PFSK-1 (cell line): ENCODE measurements at regions not wholly inside any gene's neighbourhood (a gene's known extent, or its start where the extent isn't known, plus 50 kb on each side); places are given as distances from the start of the nearest gene placed in this dataset.

Experiments used
- FOXP2 ChIP-seq: optimal IDR thresholded peaks from 2 replicates; pipeline ENCODE3; 2011; ENCODE audit warnings: borderline replicate concordance, control low read depth, inconsistent platforms; ENCODE audit not compliant: insufficient read depth; ENCODE audit errors: extremely low read length, extremely low read depth
- POLR2AphosphoS5 ChIP-seq: IDR thresholded peaks from 2 replicates; pipeline ENCODE4 v1.6.1; 2012; ENCODE audit warnings: low read depth, mild to moderate bottlenecking, control low read depth, low read length, moderate library complexity
- REST ChIP-seq, 2 experiments: IDR thresholded peaks; 2 replicates each; pipeline versions ENCODE4 v1.6.1 to v1.8.0; 2011 to 2012; ENCODE audit warnings: low read depth in 2 of 2, low read length in 2 of 2, control low read depth in 1 of 2, inconsistent platforms in 1 of 2, mild to moderate bottlenecking in 1 of 2, moderate library complexity in 1 of 2; ENCODE audit not compliant: insufficient read depth in 1 of 2
- SIN3A ChIP-seq: IDR thresholded peaks from 2 replicates; pipeline ENCODE4 v1.6.1; 2012; ENCODE audit warnings: mild to moderate bottlenecking, low read length, moderate library complexity, borderline replicate concordance; ENCODE audit not compliant: insufficient read depth
- TAF1 ChIP-seq: IDR thresholded peaks from 2 replicates; pipeline ENCODE4 v1.6.1; 2012; ENCODE audit warnings: low read length, control low read depth, borderline replicate concordance; ENCODE audit not compliant: insufficient read depth

DNA sequence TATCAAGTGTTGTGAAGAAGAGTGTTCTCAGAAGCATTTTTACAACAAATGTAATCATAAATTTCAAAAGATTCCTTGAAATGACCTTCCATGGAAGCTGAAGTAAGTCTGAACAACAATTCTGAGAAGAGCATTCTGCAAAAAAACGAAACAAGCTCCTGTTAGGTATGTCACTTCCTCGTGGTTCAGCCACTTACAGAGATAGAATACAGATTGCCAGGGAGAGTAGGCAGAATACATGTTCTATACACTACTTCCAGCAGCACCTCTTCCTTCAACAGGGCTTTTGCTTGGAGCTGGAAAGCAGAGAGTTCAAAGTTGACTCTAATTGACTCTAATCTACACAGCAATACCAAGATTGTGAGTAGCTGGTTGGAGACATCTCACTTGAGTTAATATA, 274.5 kb downstream of the ADGRA3 start:
- TF ChIP-seq POLR2AphosphoS5: no peak
- TF ChIP-seq REST (IDR thresholded peaks at IDR 0.05; ENCODE audit: insufficient read depth in 1 of 2, low read depth in 2 of 2, low read length in 2 of 2): no peak
- no peak for TF ChIP-seq SIN3A
- TF ChIP-seq TAF1: no peak
- no peak for TF ChIP-seq FOXP2

DNA sequence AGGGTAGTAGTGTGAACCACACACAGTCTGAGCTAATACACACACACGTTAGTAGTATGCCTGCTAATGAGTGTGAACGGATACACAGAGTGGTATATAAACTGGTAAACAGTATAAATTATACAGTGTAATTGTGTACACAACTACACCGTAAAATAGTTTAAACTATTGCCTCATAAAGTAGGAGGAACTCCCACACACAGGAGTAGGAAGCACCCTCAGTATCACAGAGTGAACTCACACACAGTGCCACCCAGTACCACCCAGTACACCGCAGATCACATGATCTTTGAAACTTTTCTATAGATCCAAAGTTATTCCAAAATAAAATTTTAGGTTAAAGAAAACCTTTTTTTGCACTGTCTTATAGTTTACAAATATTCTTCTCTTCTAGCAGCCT, 275.1 kb downstream of the ADGRA3 start:
- TF ChIP-seq REST (IDR thresholded peaks at IDR 0.05; ENCODE audit: insufficient read depth in 1 of 2, low read depth in 2 of 2, low read length in 2 of 2) (no peak), POLR2AphosphoS5 (no peak), SIN3A (no peak), TAF1 (no peak)

GRCh38 chr4:22238742-22239141, 277.1 kb downstream of the ADGRA3 start:
- TF ChIP-seq POLR2AphosphoS5 (no peak), FOXP2 (no peak), REST (IDR thresholded peaks at IDR 0.05; ENCODE audit: insufficient read depth in 1 of 2, low read depth in 2 of 2, low read length in 2 of 2) (no peak), SIN3A (no peak), TAF1 (no peak)

GRCh38 chr4:22237846-22238494, 277.9 kb downstream of the ADGRA3 start:
- TF ChIP-seq TAF1 (no peak), SIN3A (no peak), POLR2AphosphoS5 (no peak), REST (IDR thresholded peaks at IDR 0.05; ENCODE audit: insufficient read depth in 1 of 2, low read depth in 2 of 2, low read length in 2 of 2) (no peak), FOXP2 (no peak)

GRCh38 chr4:22237155-22237751, 278.6 kb downstream of the ADGRA3 start:
- no peak for TF ChIP-seq FOXP2
- no peak for TF ChIP-seq SIN3A
- no peak for TF ChIP-seq REST (IDR thresholded peaks at IDR 0.05; ENCODE audit: insufficient read depth in 1 of 2, low read depth in 2 of 2, low read length in 2 of 2)
- TF ChIP-seq POLR2AphosphoS5: no peak
- no peak for TF ChIP-seq TAF1
